ENCODE measurements at regions not wholly inside any gene's neighbourhood (a gene's known extent, or its start where the extent isn't known, plus 50 kb on each side); places are given as distances from the start of the nearest gene placed in this dataset.

GRCh38 chr15:66842710-66843441 is 140.8 kb downstream of the SMAD6 start:
- intact Hi-C loops (cut with DNase I): loop anchor here (1.0 to 2.0 kb wide), 3 partner anchors 40 to 140 kb away; partner anchors contain the start of gene SMAD6
- no peaks in the 10 kb centered on the region for H3K9me3 ChIP-seq
- no peak for TF ChIP-seq CTCF (IDR thresholded peaks at IDR 0.05)
- no peaks in the 10 kb centered on the region for H3K27me3 ChIP-seq
- H3K4me1 ChIP-seq: peaks cover 21 to 40% of the 10 kb centered on the region in 2 donors
- H3K27ac ChIP-seq: peak overlapping the region; percentile 89 to 95
- H3K4me3 ChIP-seq: peak overlapping the region; percentile 57 to 60
- H3K36me3 ChIP-seq: no peaks in the 10 kb centered on the region
- peak in 1 of 2 donors; percentile 89 for DNase-seq (ENCODE audit: low spot score in 2 of 2)

GRCh38 chr15:66843581-66843980 is 141.5 kb downstream of the SMAD6 start:
- peaks cover 21 to 40% of the 10 kb centered on the region in 2 donors for H3K4me1 ChIP-seq
- no peaks in the 10 kb centered on the region for H3K27me3 ChIP-seq
- intact Hi-C loops (cut with DNase I): loop anchor here (2.0 kb wide), 2 partner anchors 39 to 141 kb away; partner anchors contain the start of gene SMAD6
- H3K27ac ChIP-seq: peak overlapping the region; percentile 89 to 95
- TF ChIP-seq CTCF (IDR thresholded peaks at IDR 0.05): no peak
- no peaks in the 10 kb centered on the region for H3K36me3 ChIP-seq
- H3K9me3 ChIP-seq: no peaks in the 10 kb centered on the region
- DNase-seq (ENCODE audit: low spot score in 2 of 2): no peak
- H3K4me3 ChIP-seq: peak overlapping the region in 1 of 2 donors; percentile 60

- TF ChIP-seq CTCF (IDR thresholded peaks at IDR 0.05): no peak
- Histone ChIP-seq H3K36me3 (no peaks in the 10 kb centered on the region), H3K27me3 (no peaks in the 10 kb centered on the region), H3K4me1 (peaks cover 26 to 44% of the 10 kb centered on the region in 2 donors), H3K4me3 (no peak overlapping the region), H3K27ac (peak overlapping the region; percentile 89 to 95), H3K9me3 (no peaks in the 10 kb centered on the region)
- intact Hi-C loops (cut with DNase I): no loop called here
- DNase-seq (ENCODE audit: low spot score in 2 of 2): no peak
These were observed 142.2 kb downstream of the SMAD6 start for GRCh38 chr15:66844041-66844746.

DNA sequence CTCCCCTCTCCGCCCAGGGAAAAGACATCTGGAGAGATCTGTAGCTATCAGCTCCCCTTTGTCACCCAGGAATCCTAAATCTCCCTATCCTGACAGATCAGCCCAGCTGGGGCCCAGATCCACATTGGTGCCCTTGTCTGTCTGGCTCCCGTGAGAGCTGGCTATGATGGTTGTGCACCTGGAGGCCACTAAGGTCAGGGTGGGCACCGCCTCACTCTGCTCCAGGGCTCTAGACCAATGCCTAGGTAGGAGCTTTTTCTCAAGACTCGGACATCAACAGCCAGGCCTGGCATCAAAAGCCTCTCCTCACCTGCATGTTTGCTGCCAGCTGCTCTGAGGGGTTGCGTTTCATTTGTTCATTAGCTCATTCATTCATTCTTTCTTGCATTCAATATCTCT is 142.7 kb downstream of the SMAD6 start:
- DNase-seq (ENCODE audit: low spot score in 2 of 2): peak in 1 of 2 donors; percentile 58
- intact Hi-C loops (cut with DNase I): no loop called here

GRCh38 chr15:66845266-66845785 is 143.3 kb downstream of the SMAD6 start:
- Histone ChIP-seq H3K27me3 (no peaks in the 10 kb centered on the region), H3K4me3 (no peak overlapping the region), H3K4me1 (peaks cover 32 to 46% of the 10 kb centered on the region in 2 donors), H3K36me3 (no peaks in the 10 kb centered on the region), H3K27ac (peak overlapping the region; percentile 47 to 95), H3K9me3 (no peaks in the 10 kb centered on the region)
- intact Hi-C loops (cut with DNase I): no loop called here
- no peak for TF ChIP-seq CTCF (IDR thresholded peaks at IDR 0.05)
- DNase-seq (ENCODE audit: low spot score in 2 of 2): peak in 1 of 2 donors; percentile 59

More for the DNA sequence above, 142.7 kb downstream of the SMAD6 start:
- Histone ChIP-seq H3K27me3 (no peaks in the 10 kb centered on the region), H3K36me3 (no peaks in the 10 kb centered on the region), H3K9me3 (no peaks in the 10 kb centered on the region), H3K4me1 (peaks cover 27 to 45% of the 10 kb centered on the region in 2 donors), H3K27ac (peak overlapping the region; percentile 89 to 95), H3K4me3 (no peak overlapping the region)
- TF ChIP-seq CTCF (IDR thresholded peaks at IDR 0.05): no peak
